Endodermal cell (in vitro differentiated cells): ENCODE measurements at regions not wholly inside any gene's neighbourhood (a gene's known extent, or its start where the extent isn't known, plus 50 kb on each side); places are given as distances from the start of the nearest gene placed in this dataset.

Source experiments
- DNase-seq: peaks from one replicate; pipeline ENCODE4 v3.0.0-alpha.2; 2017
- H3K27ac ChIP-seq: 2 replicates; pipeline ENCODE4 v1.5.1; 2013; ENCODE audit warnings: mild to moderate bottlenecking, low read depth, low read length, moderate library complexity
- H3K27me3 ChIP-seq: 2 replicates; pipeline ENCODE4 v1.6.1; 2013; ENCODE audit warnings: mild to moderate bottlenecking, low read length, moderate library complexity; ENCODE audit not compliant: insufficient read depth, control insufficient read depth, poor library complexity, severe bottlenecking
- H3K36me3 ChIP-seq: 2 replicates; pipeline ENCODE4 v1.7.0; 2013; ENCODE audit warnings: mild to moderate bottlenecking, low read length, moderate library complexity; ENCODE audit not compliant: control insufficient read depth, insufficient read depth
- H3K4me1 ChIP-seq: one replicate; pipeline ENCODE4 v1.7.0; 2013; ENCODE audit warnings: low read length; ENCODE audit not compliant: control insufficient read depth, insufficient read depth
- H3K4me3 ChIP-seq: 2 replicates; pipeline ENCODE4 v1.5.1; 2013; ENCODE audit warnings: mild to moderate bottlenecking, low read length, moderate library complexity
- H3K9ac ChIP-seq: 2 replicates; pipeline ENCODE4 v1.6.1; 2013; ENCODE audit warnings: mild to moderate bottlenecking, low read length, moderate library complexity; ENCODE audit not compliant: poor library complexity, severe bottlenecking; ENCODE audit errors: extremely low read depth
- H3K9me3 ChIP-seq: 2 replicates; pipeline ENCODE4 v1.6.1; 2013; ENCODE audit warnings: mild to moderate bottlenecking, low read length, moderate library complexity; ENCODE audit not compliant: control insufficient read depth
- H3K27ac Mint-ChIP-seq: 2 replicates; pipeline ENCODE4 v1.8.0; 2020; ENCODE audit warnings: mixed read lengths
- H3K27me3 Mint-ChIP-seq: 2 replicates; pipeline ENCODE4 v1.8.0; 2021; ENCODE audit warnings: mild to moderate bottlenecking, mixed read lengths; ENCODE audit not compliant: insufficient read depth
- H3K36me3 Mint-ChIP-seq: 2 replicates; pipeline ENCODE4 v1.8.0; 2020; ENCODE audit warnings: low read depth, mixed read lengths
- H3K4me1 Mint-ChIP-seq: 2 replicates; pipeline ENCODE4 v1.8.0; 2020; ENCODE audit warnings: mixed read lengths
- H3K4me3 Mint-ChIP-seq: 2 replicates; pipeline ENCODE4 v1.8.0; 2020; ENCODE audit warnings: mild to moderate bottlenecking, moderate library complexity, mixed read lengths
- H3K9me3 Mint-ChIP-seq: 2 replicates; pipeline ENCODE4 v1.8.0; 2020; ENCODE audit warnings: mild to moderate bottlenecking, mixed read lengths
- CTCF ChIP-seq: fragments of 200-600 bp; sonication (generic); conservative IDR thresholded peaks from 2 replicates; pipeline ENCODE4 v1.5.0; 2021; ENCODE audit warnings: antibody characterized with exemption, mild to moderate bottlenecking
- WGBS, 2 experiments: methylation state at CpG; one replicate each; pipeline versions ENCODE4 v1.1.5 to v1.1.7; 2013; ENCODE audit warnings: missing lambda C conversion rate in 2 of 2, mixed read lengths in 1 of 2; ENCODE audit not compliant: insufficient coverage in 1 of 2, insufficient read length in 1 of 2; 5-methylcytosine and 5-hydroxymethylcytosine counted together

GRCh38 chr13:48906200-48906599 lies 69.5 kb upstream of the FNDC3A start:
- no peaks in the 10 kb centered on the region for H3K27me3 Mint-ChIP-seq
- H3K27ac Mint-ChIP-seq = no peak overlapping the region
- H3K9me3 Mint-ChIP-seq = no peaks in the 10 kb centered on the region
- Histone ChIP-seq H3K4me3 (no peak overlapping the region), H3K27me3 (no peaks in the 10 kb centered on the region), H3K9me3 (no peaks in the 10 kb centered on the region), H3K27ac (no peak overlapping the region), H3K9ac (no peak overlapping the region), H3K36me3 (no peaks in the 10 kb centered on the region), H3K4me1 (no peaks in the 10 kb centered on the region)
- no peak for TF ChIP-seq CTCF
- no peaks in the 10 kb centered on the region for H3K36me3 Mint-ChIP-seq
- no peak overlapping the region for H3K4me3 Mint-ChIP-seq
- no peak for DNase-seq
- WGBS, 2 experiments = 93 to 95% methylated on average over 5 to 6 of the region's 6 CpGs
- no peaks in the 10 kb centered on the region for H3K4me1 Mint-ChIP-seq

- no peaks in the 10 kb centered on the region for H3K4me1 Mint-ChIP-seq
- Histone ChIP-seq H3K27ac (no peak overlapping the region), H3K36me3 (no peaks in the 10 kb centered on the region), H3K9me3 (no peaks in the 10 kb centered on the region), H3K27me3 (no peaks in the 10 kb centered on the region), H3K4me3 (no peak overlapping the region), H3K9ac (no peak overlapping the region), H3K4me1 (no peaks in the 10 kb centered on the region)
- H3K27ac Mint-ChIP-seq = no peak overlapping the region
- no peak for TF ChIP-seq CTCF
- no peaks in the 10 kb centered on the region for H3K27me3 Mint-ChIP-seq
- no peaks in the 10 kb centered on the region for H3K9me3 Mint-ChIP-seq
- no peak overlapping the region for H3K4me3 Mint-ChIP-seq
- WGBS, 2 experiments = 90 to 100% methylated on average over 1 to 2 of the region's 2 CpGs
- H3K36me3 Mint-ChIP-seq = no peaks in the 10 kb centered on the region
- no peak for DNase-seq
These were observed 67.2 kb upstream of the FNDC3A start for GRCh38 chr13:48908381-48909055.

- Mint-ChIP-seq H3K4me1 (no peaks in the 10 kb centered on the region), H3K36me3 (no peaks in the 10 kb centered on the region), H3K4me3 (no peak overlapping the region), H3K27me3 (no peaks in the 10 kb centered on the region), H3K9me3 (no peaks in the 10 kb centered on the region), H3K27ac (no peak overlapping the region)
- no peaks in the 10 kb centered on the region for H3K36me3 ChIP-seq
- no peak overlapping the region for H3K4me3 ChIP-seq
- no peak for TF ChIP-seq CTCF
- H3K27ac ChIP-seq = no peak overlapping the region
- WGBS, 2 experiments = 92% methylated on average over 2 of the region's 2 CpGs
- no peaks in the 10 kb centered on the region for H3K9me3 ChIP-seq
- no peaks in the 10 kb centered on the region for H3K27me3 ChIP-seq
- no peaks in the 10 kb centered on the region for H3K4me1 ChIP-seq
- H3K9ac ChIP-seq = no peak overlapping the region
- no peak for DNase-seq
These were observed 66.7 kb upstream of the FNDC3A start for GRCh38 chr13:48909056-48909389.
